WERI-Rb-1 (cell line): ENCODE measurements at regions not wholly inside any gene's neighbourhood (a gene's known extent, or its start where the extent isn't known, plus 50 kb on each side); places are given as distances from the start of the nearest gene placed in this dataset.
"Not testable (repeated sequence)": the region's sequence is repeated elsewhere in the genome, so short reads cannot be mapped to it uniquely, and the experiment has no call there.

Experiments used
- DNase-seq: peaks from one replicate; pipeline ENCODE4 v3.0.0-alpha.2; 2020
- H3K27ac ChIP-seq: fragments of 250-450 bp; sonication (Bioruptor Pico); 2 replicates; pipeline ENCODE4 v1.5.1; 2020; ENCODE audit warnings: mild to moderate bottlenecking, moderate library complexity
- H3K27me3 ChIP-seq: fragments of 250-450 bp; sonication (Bioruptor Pico); 2 replicates; pipeline ENCODE4 v1.5.1; 2021; ENCODE audit warnings: mild to moderate bottlenecking, low read depth, moderate library complexity; ENCODE audit not compliant: insufficient read depth, severe bottlenecking
- H3K36me3 ChIP-seq: fragments of 250-450 bp; sonication (Bioruptor Pico); 2 replicates; pipeline ENCODE4 v1.5.1; 2020; ENCODE audit warnings: mild to moderate bottlenecking, moderate library complexity
- H3K4me3 ChIP-seq: 2 replicates; pipeline ENCODE4 v1.5.1; 2011; ENCODE audit warnings: low read depth, mild to moderate bottlenecking, control low read depth, low read length
- H3K9me3 ChIP-seq: fragments of 250-450 bp; sonication (Bioruptor Pico); 2 replicates; pipeline ENCODE4 v1.5.1; 2021; ENCODE audit warnings: mild to moderate bottlenecking, moderate library complexity; ENCODE audit not compliant: severe bottlenecking
- TF ChIP-seq, protein P1 (sequence below): IDR thresholded peaks from 2 replicates; pipeline ENCODE4 v1.5.1; 2011; ENCODE audit warnings: low read depth, mild to moderate bottlenecking, control low read depth, inconsistent platforms, low read length

DNA sequence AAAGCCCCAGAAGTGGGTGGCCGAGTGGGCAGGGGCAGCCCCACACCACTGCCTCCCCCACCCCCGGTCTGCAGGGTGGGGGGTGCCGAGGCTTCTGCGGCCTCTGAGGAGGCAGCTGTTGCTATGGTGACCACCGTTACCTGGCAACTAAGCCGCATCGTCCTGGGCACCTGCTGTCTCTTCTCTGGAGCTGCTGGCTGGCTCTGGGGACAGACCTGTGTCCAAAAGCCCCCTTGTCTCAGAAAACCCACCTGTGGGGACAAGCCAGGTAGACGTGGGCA, 79.9 kb upstream of the PRR5 start:
- H3K9me3 ChIP-seq, result no peaks in the 10 kb centered on the region
- TF ChIP-seq, protein P1, sequence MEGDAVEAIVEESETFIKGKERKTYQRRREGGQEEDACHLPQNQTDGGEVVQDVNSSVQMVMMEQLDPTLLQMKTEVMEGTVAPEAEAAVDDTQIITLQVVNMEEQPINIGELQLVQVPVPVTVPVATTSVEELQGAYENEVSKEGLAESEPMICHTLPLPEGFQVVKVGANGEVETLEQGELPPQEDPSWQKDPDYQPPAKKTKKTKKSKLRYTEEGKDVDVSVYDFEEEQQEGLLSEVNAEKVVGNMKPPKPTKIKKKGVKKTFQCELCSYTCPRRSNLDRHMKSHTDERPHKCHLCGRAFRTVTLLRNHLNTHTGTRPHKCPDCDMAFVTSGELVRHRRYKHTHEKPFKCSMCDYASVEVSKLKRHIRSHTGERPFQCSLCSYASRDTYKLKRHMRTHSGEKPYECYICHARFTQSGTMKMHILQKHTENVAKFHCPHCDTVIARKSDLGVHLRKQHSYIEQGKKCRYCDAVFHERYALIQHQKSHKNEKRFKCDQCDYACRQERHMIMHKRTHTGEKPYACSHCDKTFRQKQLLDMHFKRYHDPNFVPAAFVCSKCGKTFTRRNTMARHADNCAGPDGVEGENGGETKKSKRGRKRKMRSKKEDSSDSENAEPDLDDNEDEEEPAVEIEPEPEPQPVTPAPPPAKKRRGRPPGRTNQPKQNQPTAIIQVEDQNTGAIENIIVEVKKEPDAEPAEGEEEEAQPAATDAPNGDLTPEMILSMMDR, result no peak
- no peaks in the 10 kb centered on the region for H3K36me3 ChIP-seq
- H3K27ac ChIP-seq, result peak overlapping the region; percentile 92
- no peaks in the 10 kb centered on the region for H3K27me3 ChIP-seq
- no peak overlapping the region for H3K4me3 ChIP-seq
- peak; percentile 90 for DNase-seq

DNA sequence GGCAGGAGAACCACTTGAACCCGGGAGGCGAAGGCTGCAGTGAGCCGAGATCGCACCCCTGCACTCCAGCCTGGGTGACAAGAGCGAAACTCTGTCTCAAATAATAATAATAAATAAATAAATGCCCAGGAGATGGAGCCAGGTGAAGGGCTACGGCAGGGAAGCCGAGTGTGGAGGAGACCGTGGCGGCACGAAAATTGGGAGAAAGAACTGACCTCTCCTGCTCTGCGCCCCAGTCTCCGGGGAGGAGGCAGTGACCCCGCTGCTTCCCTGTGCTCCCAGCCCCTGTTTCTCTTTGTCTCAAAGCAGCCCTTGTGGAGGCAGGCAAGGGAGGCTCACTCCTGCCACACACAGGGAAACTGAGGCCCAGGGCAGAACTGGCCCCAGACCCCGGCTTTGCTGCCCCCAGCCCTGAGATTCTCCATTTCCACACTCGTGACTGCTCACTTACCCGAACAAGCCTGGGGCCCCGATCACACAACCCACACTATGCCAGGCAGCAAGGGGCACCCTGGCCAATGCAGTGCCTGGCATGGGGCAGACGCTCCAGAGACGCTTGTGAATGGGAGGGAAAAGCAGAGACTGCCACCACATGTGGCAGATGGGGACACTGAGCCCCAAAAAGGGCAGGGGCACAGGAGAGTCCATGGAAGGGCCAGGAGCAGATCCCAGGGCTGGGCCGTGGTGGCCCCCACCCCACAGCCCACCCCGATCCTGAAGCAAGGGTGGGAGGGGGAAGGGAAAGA, 80.4 kb upstream of the PRR5 start:
- TF ChIP-seq, protein P1, result no peak
- DNase-seq, result no peak

DNA sequence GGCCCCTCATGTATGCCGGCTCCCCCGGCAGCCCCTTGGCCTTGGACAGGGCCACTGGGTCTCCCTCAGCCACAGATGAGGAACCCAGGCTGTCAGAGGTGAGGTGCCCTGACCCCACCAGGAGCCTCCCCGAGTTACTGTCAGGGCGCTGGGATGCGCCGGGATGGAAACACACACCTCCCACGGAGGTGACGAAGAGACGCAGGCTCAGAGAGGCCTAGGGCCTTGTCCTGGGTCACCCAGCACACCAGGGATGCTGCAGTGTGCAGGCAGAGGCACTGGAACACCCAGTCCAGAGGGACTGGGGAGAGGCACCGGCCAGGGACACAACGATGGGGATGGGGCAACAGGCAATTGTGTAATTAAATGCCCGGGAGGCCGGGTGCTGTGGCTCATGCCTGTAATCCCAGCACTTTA, 81.2 kb upstream of the PRR5 start:
- TF ChIP-seq, protein P1, result no peak
- H3K27me3 ChIP-seq, result no peaks in the 10 kb centered on the region
- no peaks in the 10 kb centered on the region for H3K36me3 ChIP-seq
- H3K27ac ChIP-seq, result peak overlapping the region; percentile 92
- H3K9me3 ChIP-seq, result no peaks in the 10 kb centered on the region
- no peak overlapping the region for H3K4me3 ChIP-seq
- peak; percentile 60 for DNase-seq

More for the DNA sequence above, 80.4 kb upstream of the PRR5 start:
- H3K36me3 ChIP-seq, result no peaks in the 10 kb centered on the region
- no peaks in the 10 kb centered on the region for H3K27me3 ChIP-seq
- H3K4me3 ChIP-seq, result no peak overlapping the region
- H3K9me3 ChIP-seq, result no peaks in the 10 kb centered on the region
- H3K27ac ChIP-seq, result peak overlapping the region; percentile 92

DNA sequence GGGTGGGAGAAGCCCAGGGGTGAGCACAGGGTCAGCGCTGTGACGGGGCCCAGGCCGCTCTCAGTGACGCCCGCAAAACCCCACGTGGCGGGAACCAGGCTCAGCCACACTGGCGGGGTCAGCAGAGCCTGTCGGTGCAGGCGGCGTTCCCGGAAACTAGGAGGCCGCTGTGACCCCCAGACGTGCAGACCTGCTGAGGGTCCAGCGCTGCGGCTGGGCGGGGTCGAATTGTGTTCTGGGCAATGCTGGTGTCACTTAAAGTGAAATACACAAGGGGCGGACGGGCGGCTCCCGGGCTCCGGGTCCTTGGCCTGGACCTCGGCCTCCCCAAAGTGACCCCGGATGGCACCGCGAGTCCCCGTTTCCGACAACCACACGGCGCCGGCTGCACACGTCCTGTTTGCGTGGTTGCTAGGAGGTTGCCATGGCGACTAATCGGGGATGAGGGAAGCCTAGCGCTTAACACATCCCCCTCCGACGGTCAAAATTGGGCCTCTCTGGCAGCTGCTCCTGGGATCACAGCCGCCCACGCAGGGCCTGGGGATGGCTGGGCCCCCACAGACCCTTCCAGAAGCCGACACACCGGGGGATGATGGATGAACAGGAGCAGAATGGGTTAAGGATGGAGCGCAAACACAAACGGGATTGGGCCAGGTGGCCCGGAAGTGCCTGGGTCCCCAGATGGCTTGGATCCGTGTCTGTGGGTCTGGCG, 81.7 kb upstream of the PRR5 start:
- TF ChIP-seq, protein P1, result no peak
- Histone ChIP-seq H3K4me3 (peak overlapping the region; percentile 5), H3K9me3 (no peaks in the 10 kb centered on the region), H3K27ac (peak overlapping the region; percentile 92), H3K27me3 (no peaks in the 10 kb centered on the region), H3K36me3 (no peaks in the 10 kb centered on the region)
- peak; percentile 99 for DNase-seq

DNA sequence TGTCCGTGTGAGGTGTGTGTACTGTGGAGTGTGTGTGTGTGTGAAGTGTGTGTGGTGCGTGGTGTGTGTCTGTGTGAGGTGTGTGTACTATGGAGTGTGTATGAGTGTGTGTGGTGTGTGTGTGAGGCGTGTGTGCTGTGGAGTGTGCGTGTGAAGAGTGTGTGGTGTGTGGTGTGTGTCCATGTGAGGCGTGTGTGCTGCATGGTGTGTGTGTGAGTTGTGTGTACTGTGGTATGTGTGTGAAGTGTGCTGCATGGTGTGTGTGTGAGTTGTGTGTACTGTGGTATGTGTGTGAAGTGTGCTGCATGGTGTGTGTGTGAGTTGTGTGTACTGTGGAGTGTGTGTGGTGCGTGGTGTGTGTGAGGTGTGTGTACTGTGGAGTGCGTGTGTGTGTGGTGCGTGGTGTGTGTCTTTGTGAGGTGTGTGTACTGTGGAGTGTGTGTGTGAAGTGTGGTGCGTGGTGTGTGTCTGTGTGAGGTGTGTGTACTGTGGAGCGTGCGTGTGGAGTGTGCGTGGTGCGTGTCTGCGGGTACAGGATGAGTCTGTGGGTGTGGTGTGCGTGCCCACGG, 82.4 kb upstream of the PRR5 start:
- H3K27ac ChIP-seq, result peak overlapping the region; percentile 92

DNA sequence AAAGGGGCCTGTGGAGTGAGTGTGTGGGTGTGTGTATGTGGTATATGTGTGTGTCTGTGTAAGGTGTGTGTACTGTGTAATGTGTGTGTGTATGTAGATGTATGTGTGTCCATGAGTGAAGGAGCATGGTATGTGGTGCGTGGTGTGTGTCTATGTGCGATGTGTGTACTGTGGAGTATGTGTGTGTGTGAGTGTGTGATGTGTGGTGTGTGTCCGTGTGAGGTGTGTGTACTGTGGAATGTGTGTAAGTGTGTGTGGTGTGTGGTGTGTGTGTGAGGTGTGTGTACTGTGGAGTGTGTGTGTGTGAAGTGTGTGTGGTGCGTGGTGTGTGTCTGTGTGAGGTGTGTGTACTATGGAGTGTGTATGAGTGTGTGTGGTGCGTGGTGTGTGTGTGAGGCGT, 83.1 kb upstream of the PRR5 start:
- H3K36me3 ChIP-seq, DNase-seq, H3K27ac ChIP-seq, H3K27me3 ChIP-seq, H3K4me3 ChIP-seq: not testable (repeated sequence)
- H3K9me3 ChIP-seq, result peaks cover 10% of the 10 kb centered on the region

More for the DNA sequence above, 82.4 kb upstream of the PRR5 start:
- H3K36me3 ChIP-seq, H3K27me3 ChIP-seq, H3K9me3 ChIP-seq, H3K4me3 ChIP-seq, DNase-seq: not testable (repeated sequence)
